Fibroblast of lung (primary cell): ENCODE measurements at regions not wholly inside any gene's neighbourhood (a gene's known extent, or its start where the extent isn't known, plus 50 kb on each side); places are given as distances from the start of the nearest gene placed in this dataset.

Source experiments
- CTCF ChIP-seq, 2 donors: IDR thresholded peaks in 1 of 2; conservative IDR thresholded peaks in 1 of 2; 1 replicate in 1 of 2; 2 replicates in 1 of 2; pipeline ENCODE4 v1.5.1; 2011 to 2012; ENCODE audit warnings: low read length in 2 of 2, control low read depth in 1 of 2, inconsistent platforms in 1 of 2, low read depth in 1 of 2, mild to moderate bottlenecking in 1 of 2
- EZH2 ChIP-seq: IDR thresholded peaks from 2 replicates; pipeline ENCODE4 v1.5.1; 2012; ENCODE audit warnings: low read length, control low read depth, mild to moderate bottlenecking; ENCODE audit errors: missing control alignments

- TF ChIP-seq CTCF (conservative IDR thresholded peaks at IDR 0.05 in 1 of 2, IDR thresholded peaks at IDR 0.05 in 1 of 2; ENCODE audit: low read depth in 1 of 2, low read length in 2 of 2) = no peak
- TF ChIP-seq EZH2 = no peak
Measured at GRCh38 chr4:14924076-14924811, 78.0 kb upstream of the CPEB2 start.
